Caco-2 (cell line): ENCODE measurements at regions not wholly inside any gene's neighbourhood (a gene's known extent, or its start where the extent isn't known, plus 50 kb on each side); places are given as distances from the start of the nearest gene placed in this dataset.

Source experiments
- BruUV-seq: library from RNA; stranded (reverse); fragments of 400-500 nt; replicated peaks from 2 replicates; lab custom pipeline; 2021; lab: Mats Ljungman, UMichigan
- CTCF ChIA-PET: fragments of 300-600 bp; sonication (Branson Sonifier 250); formaldehyde crosslinking; loops from one replicate; lab custom pipeline; 2022; ENCODE audit warnings: antibody characterized with exemption; lab: Charles Lee
- POLR2A ChIA-PET: fragments of 300-600 bp; sonication (Branson Sonifier 250); formaldehyde crosslinking; loops from one replicate; lab custom pipeline; 2022; ENCODE audit warnings: antibody characterized with exemption; lab: Charles Lee
- DNase-seq, 2 experiments: peaks; one replicate each; pipeline versions ENCODE4 v3.0.0 to v3.0.0-alpha.2; 2020 to 2022
- H3K27me3 ChIP-seq: replicated peaks from 2 replicates; pipeline ENCODE4 v1.6.0; 2011; ENCODE audit warnings: low read length; ENCODE audit not compliant: control insufficient read depth, insufficient read depth
- H3K36me3 ChIP-seq: 2 replicates; pipeline ENCODE4 v1.5.1; 2011; ENCODE audit warnings: low read length; ENCODE audit not compliant: control insufficient read depth, insufficient read depth
- H3K4me1 ChIP-seq: fragments of 250-450 bp; sonication (Bioruptor Pico); 2 replicates; pipeline ENCODE4 v1.5.1; 2020; ENCODE audit warnings: mild to moderate bottlenecking
- H3K4me3 ChIP-seq: 2 replicates; pipeline ENCODE4 v1.5.1; 2011; ENCODE audit warnings: low read depth, mild to moderate bottlenecking, control low read depth, low read length
- H3K9me3 ChIP-seq: fragments of 250-450 bp; sonication (Bioruptor Pico); 2 replicates; pipeline ENCODE4 v1.5.1; 2020; ENCODE audit warnings: mild to moderate bottlenecking, moderate library complexity
- H3K27ac Mint-ChIP-seq: one replicate; pipeline ENCODE4 v1.8.0; 2022; ENCODE audit warnings: mixed read lengths; ENCODE audit not compliant: unreplicated experiment
- H3K27me3 Mint-ChIP-seq: one replicate; pipeline ENCODE4 v1.8.0; 2022; ENCODE audit warnings: mixed read lengths; ENCODE audit not compliant: insufficient read depth, unreplicated experiment
- H3K36me3 Mint-ChIP-seq: one replicate; pipeline ENCODE4 v1.8.0; 2022; ENCODE audit warnings: mild to moderate bottlenecking, mixed read lengths; ENCODE audit not compliant: insufficient read depth, unreplicated experiment
- H3K4me1 Mint-ChIP-seq: one replicate; pipeline ENCODE4 v1.8.0; 2022; ENCODE audit warnings: low read depth, mixed read lengths; ENCODE audit not compliant: unreplicated experiment
- H3K4me3 Mint-ChIP-seq: one replicate; pipeline ENCODE4 v1.8.0; 2022; ENCODE audit warnings: mild to moderate bottlenecking, moderate library complexity, mixed read lengths; ENCODE audit not compliant: unreplicated experiment
- H3K9me3 Mint-ChIP-seq: one replicate; pipeline ENCODE4 v1.8.0; 2022; ENCODE audit warnings: mixed read lengths; ENCODE audit not compliant: unreplicated experiment
- intact Hi-C: fragments of 100-400 bp; cut with micrococcal nuclease; formaldehyde crosslinking; loops from one replicate; pipeline ENCODE4 v1.10.0; 2022; ENCODE audit not compliant: unreplicated experiment
- TF ChIP-seq, protein P1 (sequence below), 2 experiments: fragments of 200-600 bp in 1 of 2; IDR thresholded peaks; 1 replicate in 1 of 2; 2 replicates in 1 of 2; pipeline versions ENCODE4 v1.5.1 to v1.8.0; 2011 to 2022; ENCODE audit warnings: antibody characterized with exemption in 1 of 2, control low read depth in 1 of 2, inconsistent platforms in 1 of 2, low read depth in 1 of 2, low read length in 1 of 2, mild to moderate bottlenecking in 1 of 2, moderate library complexity in 1 of 2; ENCODE audit not compliant: insufficient read depth in 1 of 2, severe bottlenecking in 1 of 2, unreplicated experiment in 1 of 2

DNA sequence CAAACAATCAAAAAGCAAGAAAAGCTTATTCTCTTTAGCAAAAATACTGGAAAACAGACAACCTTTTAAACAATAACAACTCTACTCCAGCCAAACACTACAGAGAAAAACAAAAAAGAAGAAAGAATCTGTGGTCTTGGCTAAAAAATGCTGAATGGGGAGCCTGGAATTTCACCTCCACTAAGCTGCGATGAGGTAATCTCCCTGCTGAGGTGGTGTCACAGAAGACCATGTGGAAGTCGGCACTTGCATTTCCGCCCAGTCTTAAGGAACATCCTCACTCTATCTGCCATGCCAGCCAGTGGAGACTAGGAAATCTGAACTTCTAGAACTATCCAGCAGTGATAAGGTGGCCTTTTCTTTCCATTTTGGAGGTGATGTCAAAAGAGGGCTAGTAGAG, 1026.8 kb upstream of the EPHA7 start:
- CTCF ChIA-PET, result no interaction called here
- POLR2A ChIA-PET, result no interaction called here
- H3K27me3 ChIP-seq, result no peaks in the 10 kb centered on the region
- no peaks in the 10 kb centered on the region for H3K9me3 ChIP-seq
- Mint-ChIP-seq H3K4me3 (no peak overlapping the region), H3K9me3 (no peaks in the 10 kb centered on the region), H3K4me1 (no peaks in the 10 kb centered on the region), H3K36me3 (no peaks in the 10 kb centered on the region), H3K27me3 (no peaks in the 10 kb centered on the region), H3K27ac (no peak overlapping the region)
- H3K4me3 ChIP-seq, result no peak overlapping the region
- DNase-seq, result no peak
- TF ChIP-seq, protein P1, sequence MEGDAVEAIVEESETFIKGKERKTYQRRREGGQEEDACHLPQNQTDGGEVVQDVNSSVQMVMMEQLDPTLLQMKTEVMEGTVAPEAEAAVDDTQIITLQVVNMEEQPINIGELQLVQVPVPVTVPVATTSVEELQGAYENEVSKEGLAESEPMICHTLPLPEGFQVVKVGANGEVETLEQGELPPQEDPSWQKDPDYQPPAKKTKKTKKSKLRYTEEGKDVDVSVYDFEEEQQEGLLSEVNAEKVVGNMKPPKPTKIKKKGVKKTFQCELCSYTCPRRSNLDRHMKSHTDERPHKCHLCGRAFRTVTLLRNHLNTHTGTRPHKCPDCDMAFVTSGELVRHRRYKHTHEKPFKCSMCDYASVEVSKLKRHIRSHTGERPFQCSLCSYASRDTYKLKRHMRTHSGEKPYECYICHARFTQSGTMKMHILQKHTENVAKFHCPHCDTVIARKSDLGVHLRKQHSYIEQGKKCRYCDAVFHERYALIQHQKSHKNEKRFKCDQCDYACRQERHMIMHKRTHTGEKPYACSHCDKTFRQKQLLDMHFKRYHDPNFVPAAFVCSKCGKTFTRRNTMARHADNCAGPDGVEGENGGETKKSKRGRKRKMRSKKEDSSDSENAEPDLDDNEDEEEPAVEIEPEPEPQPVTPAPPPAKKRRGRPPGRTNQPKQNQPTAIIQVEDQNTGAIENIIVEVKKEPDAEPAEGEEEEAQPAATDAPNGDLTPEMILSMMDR (IDR thresholded peaks at IDR 0.05; ENCODE audit: insufficient read depth in 1 of 2, low read depth in 1 of 2, low read length in 1 of 2, severe bottlenecking in 1 of 2, unreplicated experiment in 1 of 2), result no peak
- BruUV-seq, result no TSS peak
- H3K4me1 ChIP-seq, result no peaks in the 10 kb centered on the region
- H3K36me3 ChIP-seq, result no peaks in the 10 kb centered on the region
- intact Hi-C loops, result no loop called here

DNA sequence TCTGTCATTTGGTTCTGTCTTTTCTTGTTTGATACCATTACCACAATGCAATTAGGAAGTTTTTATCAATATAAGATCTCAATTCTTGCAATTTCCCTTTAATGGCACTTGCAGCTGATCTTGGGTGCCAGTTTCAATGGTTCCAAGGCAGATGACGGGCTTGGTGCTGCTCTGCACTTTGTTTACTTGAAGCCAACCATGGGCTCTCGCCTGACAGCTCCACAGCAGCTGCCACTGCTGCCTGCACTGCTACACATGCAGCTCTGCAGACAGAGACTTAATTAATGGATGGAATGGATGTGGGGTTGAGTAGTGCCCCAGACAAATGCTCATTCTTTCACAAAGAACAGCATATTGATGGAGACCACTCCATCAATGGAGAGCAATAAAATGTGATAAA, 1024.3 kb upstream of the EPHA7 start:
- no peaks in the 10 kb centered on the region for H3K9me3 ChIP-seq
- Mint-ChIP-seq H3K27me3 (peaks cover 2% of the 10 kb centered on the region), H3K27ac (no peak overlapping the region), H3K4me3 (no peak overlapping the region), H3K4me1 (no peaks in the 10 kb centered on the region), H3K9me3 (no peaks in the 10 kb centered on the region), H3K36me3 (no peaks in the 10 kb centered on the region)
- ChIA-PET POLR2A (no interaction called here), CTCF (no interaction called here)
- H3K36me3 ChIP-seq, result no peaks in the 10 kb centered on the region
- TF ChIP-seq, protein P1 (IDR thresholded peaks at IDR 0.05; ENCODE audit: insufficient read depth in 1 of 2, low read depth in 1 of 2, low read length in 1 of 2, severe bottlenecking in 1 of 2, unreplicated experiment in 1 of 2), result no peak
- no TSS peak for BruUV-seq
- H3K4me1 ChIP-seq, result no peaks in the 10 kb centered on the region
- H3K4me3 ChIP-seq, result no peak overlapping the region
- DNase-seq, result no peak
- intact Hi-C loops, result no loop called here
- no peaks in the 10 kb centered on the region for H3K27me3 ChIP-seq

DNA sequence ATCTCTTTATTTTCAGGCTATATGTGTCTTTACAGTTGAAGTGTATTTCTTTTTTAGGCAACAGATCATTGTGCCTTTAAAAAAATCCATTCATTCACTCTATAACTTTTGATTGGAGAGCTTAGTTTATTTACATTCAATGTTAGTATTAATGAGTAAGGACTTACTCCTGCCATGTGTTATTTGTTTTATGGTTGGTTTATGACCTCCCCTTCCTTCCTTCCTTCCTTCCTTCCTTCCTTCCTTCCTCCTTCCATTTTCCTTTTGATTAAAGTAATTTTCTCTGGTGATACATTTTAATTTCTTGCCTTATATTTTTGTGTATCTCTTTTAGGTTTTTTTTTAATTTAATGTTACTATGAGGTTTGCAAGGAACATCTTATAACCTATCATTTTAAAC, 1005.3 kb upstream of the EPHA7 start:
- Histone ChIP-seq H3K9me3 (no peaks in the 10 kb centered on the region), H3K4me1 (no peaks in the 10 kb centered on the region), H3K27me3 (no peaks in the 10 kb centered on the region), H3K4me3 (no peak overlapping the region), H3K36me3 (no peaks in the 10 kb centered on the region)
- Mint-ChIP-seq H3K27ac (no peak overlapping the region), H3K9me3 (peaks cover 13% of the 10 kb centered on the region), H3K4me1 (no peaks in the 10 kb centered on the region), H3K4me3 (no peak overlapping the region), H3K36me3 (no peaks in the 10 kb centered on the region), H3K27me3 (no peaks in the 10 kb centered on the region)
- ChIA-PET POLR2A (no interaction called here), CTCF (no interaction called here)
- TF ChIP-seq, protein P1 (IDR thresholded peaks at IDR 0.05; ENCODE audit: insufficient read depth in 1 of 2, low read depth in 1 of 2, low read length in 1 of 2, severe bottlenecking in 1 of 2, unreplicated experiment in 1 of 2), result no peak
- intact Hi-C loops, result no loop called here
- BruUV-seq, result no TSS peak
- no peak for DNase-seq
